Choroid plexus epithelial cell (primary cell): ENCODE measurements at regions not wholly inside any gene's neighbourhood (a gene's known extent, or its start where the extent isn't known, plus 50 kb on each side); places are given as distances from the start of the nearest gene placed in this dataset.

Source experiments
- DNase-seq: peaks from one replicate; pipeline ENCODE4 v3.0.0-alpha.2; 2010; ENCODE audit warnings: low read depth
- H3K4me3 ChIP-seq: 2 replicates; pipeline ENCODE4 v1.5.1; 2011; ENCODE audit warnings: low read depth, mild to moderate bottlenecking, control low read depth, low read length, moderate library complexity
- CTCF ChIP-seq: conservative IDR thresholded peaks from 2 replicates; pipeline ENCODE4 v1.5.1; 2011; ENCODE audit warnings: low read depth, mild to moderate bottlenecking, control low read depth, inconsistent platforms, low read length, moderate library complexity

GRCh38 chr2:105611333-105611637, 133.4 kb upstream of the NCK2 start:
- TF ChIP-seq CTCF, result no peak
- H3K4me3 ChIP-seq, result no peak overlapping the region
- DNase-seq, result no peak

- TF ChIP-seq CTCF, result no peak
- H3K4me3 ChIP-seq, result no peak overlapping the region
- no peak for DNase-seq
Measured at GRCh38 chr2:105610576-105611332, 134.0 kb upstream of the NCK2 start.

- TF ChIP-seq CTCF, result no peak
- DNase-seq, result no peak
- no peak overlapping the region for H3K4me3 ChIP-seq
Measured at GRCh38 chr2:105609746-105610402, 134.8 kb upstream of the NCK2 start.

- no peak for TF ChIP-seq CTCF
- no peak for DNase-seq
- H3K4me3 ChIP-seq, result no peak overlapping the region
Measured at GRCh38 chr2:105607920-105608504, 136.7 kb upstream of the NCK2 start.

GRCh38 chr2:105606081-105606480, 138.6 kb upstream of the NCK2 start:
- DNase-seq, result no peak
- no peak for TF ChIP-seq CTCF
- H3K4me3 ChIP-seq, result no peak overlapping the region

- TF ChIP-seq CTCF, result no peak
- no peak overlapping the region for H3K4me3 ChIP-seq
- peak; percentile 27 for DNase-seq
Measured at GRCh38 chr2:105604938-105605337, 139.8 kb upstream of the NCK2 start.
